ENCODE measurements at regions not wholly inside any gene's neighbourhood (a gene's known extent, or its start where the extent isn't known, plus 50 kb on each side); places are given as distances from the start of the nearest gene placed in this dataset.

DNA sequence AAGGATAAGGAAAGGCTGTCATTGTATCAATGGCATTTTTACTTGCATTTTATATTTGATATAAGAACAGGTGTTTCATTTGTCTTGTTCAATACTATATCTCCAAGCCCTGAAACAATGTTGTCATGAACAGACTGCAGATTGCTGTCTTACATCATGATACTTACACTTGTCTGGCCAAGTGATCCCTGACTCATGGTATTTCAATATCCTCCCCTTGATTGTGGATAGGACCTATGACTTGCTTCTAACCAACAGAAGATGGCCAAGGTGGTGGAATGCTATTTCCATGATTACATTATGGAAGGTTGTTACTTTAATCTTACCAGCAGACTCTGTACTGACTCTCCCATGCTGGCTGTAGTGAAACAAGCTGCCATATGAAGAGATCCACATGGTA is 471.1 kb downstream of the CCDC85A start:
- Histone ChIP-seq H3K4me3 (ENCODE audit: low read depth, low read length) (no peak overlapping the region), H3K36me3 (ENCODE audit: control insufficient read depth, insufficient read depth, low read length) (no peaks in the 10 kb centered on the region), H3K27me3 (ENCODE audit: control insufficient read depth, insufficient read depth, low read length) (no peaks in the 10 kb centered on the region)
- no peak for DNase-seq (ENCODE audit: low read depth)
- TF ChIP-seq, protein P1, sequence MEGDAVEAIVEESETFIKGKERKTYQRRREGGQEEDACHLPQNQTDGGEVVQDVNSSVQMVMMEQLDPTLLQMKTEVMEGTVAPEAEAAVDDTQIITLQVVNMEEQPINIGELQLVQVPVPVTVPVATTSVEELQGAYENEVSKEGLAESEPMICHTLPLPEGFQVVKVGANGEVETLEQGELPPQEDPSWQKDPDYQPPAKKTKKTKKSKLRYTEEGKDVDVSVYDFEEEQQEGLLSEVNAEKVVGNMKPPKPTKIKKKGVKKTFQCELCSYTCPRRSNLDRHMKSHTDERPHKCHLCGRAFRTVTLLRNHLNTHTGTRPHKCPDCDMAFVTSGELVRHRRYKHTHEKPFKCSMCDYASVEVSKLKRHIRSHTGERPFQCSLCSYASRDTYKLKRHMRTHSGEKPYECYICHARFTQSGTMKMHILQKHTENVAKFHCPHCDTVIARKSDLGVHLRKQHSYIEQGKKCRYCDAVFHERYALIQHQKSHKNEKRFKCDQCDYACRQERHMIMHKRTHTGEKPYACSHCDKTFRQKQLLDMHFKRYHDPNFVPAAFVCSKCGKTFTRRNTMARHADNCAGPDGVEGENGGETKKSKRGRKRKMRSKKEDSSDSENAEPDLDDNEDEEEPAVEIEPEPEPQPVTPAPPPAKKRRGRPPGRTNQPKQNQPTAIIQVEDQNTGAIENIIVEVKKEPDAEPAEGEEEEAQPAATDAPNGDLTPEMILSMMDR (IDR thresholded peaks at IDR 0.05; ENCODE audit: insufficient read depth, low read length, poor library complexity, severe bottlenecking) = no peak

- TF ChIP-seq, protein P1 (IDR thresholded peaks at IDR 0.05; ENCODE audit: insufficient read depth, low read length, poor library complexity, severe bottlenecking) = no peak
- Histone ChIP-seq H3K4me3 (ENCODE audit: low read depth, low read length) (no peak overlapping the region), H3K27me3 (ENCODE audit: control insufficient read depth, insufficient read depth, low read length) (no peaks in the 10 kb centered on the region), H3K36me3 (ENCODE audit: control insufficient read depth, insufficient read depth, low read length) (no peaks in the 10 kb centered on the region)
- no peak for DNase-seq (ENCODE audit: low read depth)
These were observed 473.0 kb downstream of the CCDC85A start for GRCh38 chr2:56656826-56657225.

DNA sequence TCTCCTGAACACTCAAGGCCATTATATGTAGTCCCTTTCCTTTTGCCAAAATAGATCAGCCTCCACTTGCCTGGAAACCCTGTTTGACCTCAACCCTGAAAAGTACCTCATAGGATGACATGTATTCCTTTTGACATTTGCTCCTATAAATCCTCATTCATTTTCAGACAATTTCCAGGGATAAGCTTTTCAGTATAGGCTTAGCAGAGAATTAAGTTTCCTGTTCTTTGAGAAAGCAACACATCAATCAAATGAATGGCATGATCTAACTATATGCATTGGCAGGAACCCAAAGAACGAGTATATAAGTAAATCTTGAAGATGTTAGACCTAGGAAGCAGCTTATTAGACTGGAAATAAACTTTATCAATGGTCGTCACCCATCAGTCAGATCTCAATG is 483.0 kb downstream of the CCDC85A start:
- TF ChIP-seq, protein P1 (IDR thresholded peaks at IDR 0.05; ENCODE audit: insufficient read depth, low read length, poor library complexity, severe bottlenecking) = no peak
- Histone ChIP-seq H3K36me3 (ENCODE audit: control insufficient read depth, insufficient read depth, low read length) (no peaks in the 10 kb centered on the region), H3K27me3 (ENCODE audit: control insufficient read depth, insufficient read depth, low read length) (no peaks in the 10 kb centered on the region), H3K4me3 (ENCODE audit: low read depth, low read length) (no peak overlapping the region)
- DNase-seq (ENCODE audit: low read depth) = no peak

- Histone ChIP-seq H3K36me3 (ENCODE audit: control insufficient read depth, insufficient read depth, low read length) (no peaks in the 10 kb centered on the region), H3K27me3 (ENCODE audit: control insufficient read depth, insufficient read depth, low read length) (no peaks in the 10 kb centered on the region), H3K4me3 (ENCODE audit: low read depth, low read length) (no peak overlapping the region)
- DNase-seq (ENCODE audit: low read depth) = no peak
- TF ChIP-seq, protein P1 (IDR thresholded peaks at IDR 0.05; ENCODE audit: insufficient read depth, low read length, poor library complexity, severe bottlenecking) = no peak
These were observed 488.3 kb downstream of the CCDC85A start for GRCh38 chr2:56671973-56672569.

DNA sequence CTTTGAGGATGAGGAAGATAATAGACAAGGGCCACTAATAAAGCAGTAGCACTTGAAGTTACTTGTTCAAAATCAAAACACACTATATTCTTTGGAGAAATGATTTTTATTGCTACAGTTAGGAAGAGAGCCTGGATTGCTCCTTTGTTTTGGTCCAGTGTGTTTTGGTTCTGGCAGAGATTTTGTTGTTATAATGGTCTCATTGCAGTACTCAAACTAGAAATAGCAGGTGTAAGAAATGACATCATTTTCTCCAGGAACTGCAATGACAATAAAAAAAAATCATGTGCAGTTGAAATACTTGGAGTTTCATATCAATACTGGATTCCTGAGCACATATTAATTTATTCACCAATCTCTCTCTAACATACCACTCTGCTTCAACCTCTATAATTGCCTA is 490.3 kb downstream of the CCDC85A start:
- no peaks in the 10 kb centered on the region for H3K27me3 ChIP-seq (ENCODE audit: control insufficient read depth, insufficient read depth, low read length)
- H3K4me3 ChIP-seq (ENCODE audit: low read depth, low read length) = no peak overlapping the region
- no peaks in the 10 kb centered on the region for H3K36me3 ChIP-seq (ENCODE audit: control insufficient read depth, insufficient read depth, low read length)
- no peak for DNase-seq (ENCODE audit: low read depth)
- TF ChIP-seq, protein P1 (IDR thresholded peaks at IDR 0.05; ENCODE audit: insufficient read depth, low read length, poor library complexity, severe bottlenecking) = no peak

DNA sequence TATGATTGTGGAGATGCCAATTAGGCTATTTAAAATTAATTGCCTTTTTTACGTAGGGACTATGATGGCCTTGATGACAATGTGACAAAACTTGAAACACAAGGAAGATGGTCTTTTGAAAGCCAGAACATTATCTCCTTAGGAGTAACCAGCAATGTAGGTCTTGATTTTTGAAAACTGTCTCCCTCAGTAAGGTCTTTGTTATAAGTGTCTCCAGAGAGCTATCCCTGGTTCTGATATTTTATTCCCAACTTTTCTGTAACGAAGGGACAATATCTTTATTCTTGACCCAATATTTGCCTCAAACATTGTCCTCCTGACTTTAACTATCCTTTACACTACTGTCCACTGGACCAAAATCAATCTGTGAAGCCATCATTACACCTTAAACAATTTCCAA is 493.2 kb downstream of the CCDC85A start:
- TF ChIP-seq, protein P1 (IDR thresholded peaks at IDR 0.05; ENCODE audit: insufficient read depth, low read length, poor library complexity, severe bottlenecking) = no peak
- H3K36me3 ChIP-seq (ENCODE audit: control insufficient read depth, insufficient read depth, low read length) = no peaks in the 10 kb centered on the region
- no peak for DNase-seq (ENCODE audit: low read depth)
- H3K4me3 ChIP-seq (ENCODE audit: low read depth, low read length) = no peak overlapping the region
- no peaks in the 10 kb centered on the region for H3K27me3 ChIP-seq (ENCODE audit: control insufficient read depth, insufficient read depth, low read length)
